IMR-90 (cell line): ENCODE measurements at regions not wholly inside any gene's neighbourhood (a gene's known extent, or its start where the extent isn't known, plus 50 kb on each side); places are given as distances from the start of the nearest gene placed in this dataset.

ENCODE experiments used
- ATAC-seq: fragments of 200-7000 bp; cut with Tn5 transposase; 2 replicates; pipeline ENCODE4 v1.9.1; 2020; ENCODE audit warnings: low read depth, mild to moderate bottlenecking, moderate library complexity
- BruUV-seq: library from RNA; stranded (reverse); fragments of 400-500 nt; replicated peaks from 2 replicates; lab custom pipeline; 2021; lab: Mats Ljungman, UMichigan
- CTCF ChIA-PET: fragments of 300-600 bp; formaldehyde crosslinking; extraction: SDS; loops from one replicate; lab custom pipeline; 2021; ENCODE audit warnings: antibody characterized with exemption; lab: Yijun Ruan, JAX
- POLR2A ChIA-PET: fragments of 300-600 bp; sonication (Branson Sonifier 250); formaldehyde crosslinking; loops from one replicate; lab custom pipeline; 2022; ENCODE audit warnings: antibody characterized with exemption; ENCODE audit not compliant: unreplicated experiment; lab: Charles Lee
- DNase-seq: peaks from one replicate; pipeline ENCODE4 v3.0.0; 2013
- H2AFZ ChIP-seq: replicated peaks from 2 replicates; pipeline ENCODE3; 2013; ENCODE audit warnings: low read length, mild to moderate bottlenecking; ENCODE audit not compliant: poor library complexity
- H2AK5ac ChIP-seq: 2 replicates; pipeline ENCODE4 v1.6.1; 2013; ENCODE audit warnings: low read depth, low read length, inconsistent platforms
- H2AK9ac ChIP-seq: replicated peaks from 2 replicates; pipeline ENCODE3; 2013; ENCODE audit warnings: mild to moderate bottlenecking, low read depth, low read length, moderate library complexity; ENCODE audit not compliant: poor library complexity
- H2BK120ac ChIP-seq: 2 replicates; pipeline ENCODE4 v1.6.1; 2013; ENCODE audit warnings: low read depth, low read length, inconsistent platforms
- H2BK15ac ChIP-seq: 3 replicates; pipeline ENCODE4 v1.6.1; 2013; ENCODE audit warnings: low read depth, low read length, inconsistent platforms
- H2BK20ac ChIP-seq: 2 replicates; pipeline ENCODE4 v1.6.1; 2013; ENCODE audit warnings: low read depth, mild to moderate bottlenecking, inconsistent platforms, low read length, moderate library complexity
- H2BK5ac ChIP-seq: 2 replicates; pipeline ENCODE4 v1.6.1; 2013; ENCODE audit warnings: mild to moderate bottlenecking, low read depth, low read length, inconsistent platforms; ENCODE audit not compliant: poor library complexity, severe bottlenecking
- H3K14ac ChIP-seq: replicated peaks from 2 replicates; pipeline ENCODE4 v1.6.1; 2013; ENCODE audit warnings: low read depth, low read length, inconsistent platforms
- H3K18ac ChIP-seq: 2 replicates; pipeline ENCODE4 v1.6.1; 2013; ENCODE audit warnings: low read depth, low read length, control low read depth
- H3K23ac ChIP-seq: 2 replicates; pipeline ENCODE4 v1.6.1; 2013; ENCODE audit warnings: low read depth, low read length, inconsistent platforms
- H3K27ac ChIP-seq: 2 replicates; pipeline ENCODE4 v1.5.1; 2013; ENCODE audit warnings: mild to moderate bottlenecking, control low read depth, low read length; ENCODE audit not compliant: insufficient read depth
- H3K27me3 ChIP-seq: 2 replicates; pipeline ENCODE4 v1.6.1; 2013; ENCODE audit warnings: low read length; ENCODE audit not compliant: control insufficient read depth, insufficient read depth
- H3K36me3 ChIP-seq: 2 replicates; pipeline ENCODE4 v1.6.1; 2013; ENCODE audit warnings: low read length, mixed read lengths; ENCODE audit not compliant: control insufficient read depth, insufficient read depth
- H3K4ac ChIP-seq: 2 replicates; pipeline ENCODE4 v1.6.1; 2013; ENCODE audit warnings: low read depth, low read length, inconsistent platforms
- H3K4me1 ChIP-seq: 2 replicates; pipeline ENCODE4 v1.6.1; 2013; ENCODE audit warnings: low read length, mixed read lengths; ENCODE audit not compliant: control insufficient read depth, insufficient read depth
- H3K4me2 ChIP-seq: 2 replicates; pipeline ENCODE4 v1.6.1; 2013; ENCODE audit warnings: low read depth, mild to moderate bottlenecking, control low read depth, low read length, moderate library complexity
- H3K4me3 ChIP-seq: 2 replicates; pipeline ENCODE4 v1.5.1; 2013; ENCODE audit warnings: low read depth, mild to moderate bottlenecking, control low read depth, low read length, moderate library complexity; ENCODE audit not compliant: insufficient read depth
- H3K56ac ChIP-seq: 2 replicates; pipeline ENCODE4 v1.6.1; 2013; ENCODE audit warnings: low read length, inconsistent platforms; ENCODE audit not compliant: insufficient read depth; ENCODE audit errors: extremely low read depth
- H3K79me1 ChIP-seq, 2 experiments: 2 replicates each; pipeline ENCODE4 v1.6.1; 2013; ENCODE audit warnings: low read length in 2 of 2, inconsistent platforms in 1 of 2, low read depth in 1 of 2
- H3K9ac ChIP-seq: 2 replicates; pipeline ENCODE4 v1.6.1; 2013; ENCODE audit warnings: low read depth, low read length, control low read depth
- H3K9me1 ChIP-seq: 2 replicates; pipeline ENCODE4 v1.6.1; 2013; ENCODE audit warnings: low read length, inconsistent platforms; ENCODE audit not compliant: insufficient read depth
- H3K9me3 ChIP-seq: 2 replicates; pipeline ENCODE4 v1.6.1; 2013; ENCODE audit warnings: low read length; ENCODE audit not compliant: control insufficient read depth, insufficient read depth
- H4K20me1 ChIP-seq: 2 replicates; pipeline ENCODE4 v1.6.1; 2013; ENCODE audit warnings: low read length, inconsistent platforms; ENCODE audit not compliant: insufficient read depth
- H4K5ac ChIP-seq: 2 replicates; pipeline ENCODE4 v1.6.1; 2013; ENCODE audit warnings: mild to moderate bottlenecking, low read depth, low read length, control low read depth
- H4K8ac ChIP-seq, 2 experiments: 2 replicates each; pipeline ENCODE4 v1.6.1; 2013; ENCODE audit warnings: low read depth in 2 of 2, low read length in 2 of 2, control low read depth in 1 of 2, inconsistent platforms in 1 of 2
- H4K91ac ChIP-seq: 2 replicates; pipeline ENCODE4 v1.6.1; 2013; ENCODE audit warnings: low read depth, low read length, inconsistent platforms; ENCODE audit not compliant: insufficient read depth
- BHLHE40 ChIP-seq: fragments of 150-350 bp; IDR thresholded peaks from 2 replicates; pipeline ENCODE4 v1.6.1; 2016; ENCODE audit warnings: mild to moderate bottlenecking, low read depth, low read length
- POLR2A ChIP-seq: IDR thresholded peaks from 2 replicates; pipeline ENCODE4 v1.6.1; 2012; ENCODE audit warnings: mild to moderate bottlenecking, low read depth, low read length
- WGBS, 2 experiments: methylation state at CpG; one replicate each; pipeline versions ENCODE4 v1.1.5 to v1.1.7; 2013; ENCODE audit warnings: missing lambda C conversion rate in 2 of 2; ENCODE audit not compliant: insufficient read length in 1 of 2; ENCODE audit errors: extremely low coverage in 2 of 2; 5-methylcytosine and 5-hydroxymethylcytosine counted together
- dilution Hi-C: fragments of 300-500 bp; cut with HindIII; formaldehyde crosslinking; loops from one replicate; pipeline ENCODE4 v1.14.3; 2018; ENCODE audit warnings: low sequenced_read_pairs; ENCODE audit not compliant: unreplicated experiment
- in situ Hi-C: fragments of 300-500 bp; cut with MboI; formaldehyde crosslinking; loops from 3 replicates; pipeline ENCODE4 v1.14.3; 2019; ENCODE audit warnings: low sequenced_read_pairs, inconsistent platforms, mixed read lengths
- intact Hi-C: fragments of 100-400 bp; cut with micrococcal nuclease; formaldehyde crosslinking; loops from 2 replicates; pipeline ENCODE4 v1.10.0; 2022

GRCh38 chr16:48810803-48811453 lies 200.9 kb upstream of the N4BP1 start:
- Histone ChIP-seq H3K9ac (no peak overlapping the region), H3K23ac (no peak overlapping the region), H2AFZ (no peak overlapping the region), H3K4me3 (no peak overlapping the region), H3K27me3 (peaks cover 18% of the 10 kb centered on the region), H3K18ac (no peak overlapping the region), H3K79me1 (no peaks in the 10 kb centered on the region), H4K8ac (no peak overlapping the region), H3K4me1 (no peaks in the 10 kb centered on the region), H2BK15ac (no peak overlapping the region), H3K14ac (no peak overlapping the region), H3K9me1 (no peaks in the 10 kb centered on the region), H3K56ac (no peak overlapping the region), H3K4ac (no peak overlapping the region), H2BK20ac (no peak overlapping the region), H3K9me3 (no peaks in the 10 kb centered on the region), H4K91ac (no peak overlapping the region), H2AK5ac (no peak overlapping the region), H3K4me2 (no peak overlapping the region), H3K36me3 (no peaks in the 10 kb centered on the region), H3K27ac (no peak overlapping the region), H2AK9ac (no peak overlapping the region), H2BK5ac (no peak overlapping the region), H4K5ac (no peak overlapping the region), H4K20me1 (no peaks in the 10 kb centered on the region), H2BK120ac (no peak overlapping the region)
- in situ Hi-C loops = no loop called here
- DNase-seq (no peak), ATAC-seq (no peak)
- TF ChIP-seq POLR2A (no peak), BHLHE40 (no peak)
- no TSS peak for BruUV-seq
- CTCF ChIA-PET = no interaction called here
- dilution Hi-C loops = no loop called here
- intact Hi-C loops = no loop called here
- WGBS, 2 experiments = 5% methylated on average over 14 of the region's 70 CpGs; no CpG with 5 or more reads in 1 of the 2 experiments
- POLR2A ChIA-PET = no interaction called here
